ENCODE measurements at regions not wholly inside any gene's neighbourhood (a gene's known extent, or its start where the extent isn't known, plus 50 kb on each side); places are given as distances from the start of the nearest gene placed in this dataset.

GRCh38 chr19:30226464-30227011 lies 145.6 kb upstream of the ZNF536 start:
- Histone ChIP-seq H3K79me2 (ENCODE audit: insufficient read depth, low read length) (no peaks in the 10 kb centered on the region), H3K9me2 (ENCODE audit: insufficient read depth) (no peaks in the 10 kb centered on the region), H3K4me2 (ENCODE audit: low read length) (peak overlapping the region; percentile 87), H3K9ac (ENCODE audit: low read length) (no peak overlapping the region), H3K4me1 (ENCODE audit: control insufficient read depth in 1 of 2, insufficient read depth in 2 of 2, low read length in 2 of 2) (peaks cover 2 to 8% of the 10 kb centered on the region in 2 experiments; a peak in 2 of 4 replicates), H3K27ac (ENCODE audit: low read depth, low read length) (no peak overlapping the region), H3K36me3 (ENCODE audit: control insufficient read depth in 1 of 2, insufficient read depth in 2 of 2, low read length in 2 of 2) (no peaks in the 10 kb centered on the region), H3K9me3 (ENCODE audit: control insufficient read depth in 1 of 2, insufficient read depth in 1 of 2, low read depth in 1 of 2, low read length in 2 of 2) (no peaks in the 10 kb centered on the region), H3K27me3 (ENCODE audit: insufficient read depth, low read length) (peaks cover 10% of the 10 kb centered on the region; the same call in 1 of the 2 replicates), H4K20me1 (ENCODE audit: insufficient read depth) (no peaks in the 10 kb centered on the region), H2AFZ (ENCODE audit: low read depth, low read length, poor library complexity, severe bottlenecking) (no peak overlapping the region), H3K4me3 (replicated peaks in 1 of 2; ENCODE audit: low read depth in 1 of 2, low read length in 2 of 2) (no peak overlapping the region)
- DNase-seq (ENCODE audit: low read depth, low spot score): no peak
- POLR2A ChIA-PET: no interaction called here
- intact Hi-C loops (cut with micrococcal nuclease): loop anchor here (5.0 to 10.0 kb wide), 2 partner anchors 178 to 426 kb away; no protein-coding TSS in a partner anchor
- RAD21 ChIA-PET (ENCODE audit: low non-redundant PET in 1 of 2, low total read pairs in 2 of 2, uncharacterized antibody in 2 of 2, unreplicated experiment in 2 of 2): no interaction called here
- BruUV-seq (replicated peaks): no TSS peak
- TF ChIP-seq JUND (IDR thresholded peaks at IDR 0.05) (no peak), EZH2phosphoT487 (IDR thresholded peaks at IDR 0.05; ENCODE audit: borderline replicate concordance) (no peak), YY1 (IDR thresholded peaks at IDR 0.05; ENCODE audit: extremely low read depth, insufficient replicate concordance, low read depth, low read length) (no peak), POLR2AphosphoS5 (IDR thresholded peaks at IDR 0.05; ENCODE audit: low read depth, low read length) (no peak)
- TF ChIP-seq, protein P1, sequence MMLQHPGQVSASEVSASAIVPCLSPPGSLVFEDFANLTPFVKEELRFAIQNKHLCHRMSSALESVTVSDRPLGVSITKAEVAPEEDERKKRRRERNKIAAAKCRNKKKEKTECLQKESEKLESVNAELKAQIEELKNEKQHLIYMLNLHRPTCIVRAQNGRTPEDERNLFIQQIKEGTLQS (IDR thresholded peaks at IDR 0.05): no peak
- ATAC-seq: no peak
- CTCF ChIA-PET: no interaction called here

DNA sequence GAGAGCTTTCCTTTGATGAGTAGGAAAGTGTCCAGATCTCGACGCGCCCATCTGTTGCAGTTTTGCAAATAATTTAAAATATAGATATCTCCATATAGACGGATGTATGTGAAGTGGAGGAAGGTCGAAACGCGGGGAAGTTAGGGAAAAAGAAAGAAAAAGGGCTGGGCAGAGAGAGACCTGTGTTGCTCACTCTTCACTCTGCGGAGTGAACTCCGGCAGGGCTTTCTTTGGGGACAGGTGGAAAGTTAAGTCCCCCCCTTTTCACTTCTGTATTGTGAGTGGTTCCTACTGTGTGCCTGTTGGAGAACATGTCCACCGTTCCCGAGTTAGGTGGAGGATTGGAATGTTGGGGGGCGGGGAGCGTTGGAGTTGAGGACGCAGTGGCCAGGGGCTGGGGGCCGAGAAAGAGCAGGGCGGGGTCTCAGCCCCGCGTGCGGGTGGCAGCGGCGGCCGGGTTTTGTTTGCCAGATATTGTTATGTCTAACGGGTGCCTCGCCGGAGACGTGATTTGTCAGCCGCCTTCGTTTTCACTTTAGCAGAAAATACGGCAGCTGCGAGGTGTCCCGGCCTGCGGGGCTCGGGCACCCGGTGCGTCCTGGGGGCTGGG lies 145.1 kb upstream of the ZNF536 start:
- intact Hi-C loops (cut with micrococcal nuclease): loop anchor here (5.0 to 10.0 kb wide), 2 partner anchors 178 to 425 kb away; no protein-coding TSS in a partner anchor
- ChIA-PET CTCF (no interaction called here), POLR2A (no interaction called here), RAD21 (ENCODE audit: low non-redundant PET in 1 of 2, low total read pairs in 2 of 2, uncharacterized antibody in 2 of 2, unreplicated experiment in 2 of 2) (no interaction called here)
- Histone ChIP-seq H3K9ac (ENCODE audit: low read length) (peak overlapping the region; percentile 23; the same call in 1 of the 2 replicates), H3K27ac (ENCODE audit: low read depth, low read length) (no peak overlapping the region), H3K4me2 (ENCODE audit: low read length) (peak overlapping the region; percentile 87), H2AFZ (ENCODE audit: low read depth, low read length, poor library complexity, severe bottlenecking) (no peak overlapping the region), H3K79me2 (ENCODE audit: insufficient read depth, low read length) (no peaks in the 10 kb centered on the region), H4K20me1 (ENCODE audit: insufficient read depth) (no peaks in the 10 kb centered on the region), H3K4me1 (ENCODE audit: control insufficient read depth in 1 of 2, insufficient read depth in 2 of 2, low read length in 2 of 2) (peaks cover 2 to 8% of the 10 kb centered on the region in 2 experiments; a peak in 2 of 4 replicates), H3K36me3 (ENCODE audit: control insufficient read depth in 1 of 2, insufficient read depth in 2 of 2, low read length in 2 of 2) (no peaks in the 10 kb centered on the region), H3K27me3 (ENCODE audit: insufficient read depth, low read length) (peaks cover 13% of the 10 kb centered on the region; the same call in 1 of the 2 replicates), H3K9me2 (ENCODE audit: insufficient read depth) (no peaks in the 10 kb centered on the region), H3K9me3 (ENCODE audit: control insufficient read depth in 1 of 2, insufficient read depth in 1 of 2, low read depth in 1 of 2, low read length in 2 of 2) (no peaks in the 10 kb centered on the region), H3K4me3 (replicated peaks in 1 of 2; ENCODE audit: low read depth in 1 of 2, low read length in 2 of 2) (peak overlapping the region; percentile 42 to 59)
- DNase-seq (ENCODE audit: low read depth, low spot score) (no peak), ATAC-seq (peak; percentile 18)
- no TSS peak for BruUV-seq (replicated peaks)
- TF ChIP-seq YY1 (IDR thresholded peaks at IDR 0.05; ENCODE audit: extremely low read depth, insufficient replicate concordance, low read depth, low read length) (no peak), ELF1 (IDR thresholded peaks at IDR 0.05; ENCODE audit: borderline replicate concordance, low read depth) (no peak), CBX3 (IDR thresholded peaks at IDR 0.05; ENCODE audit: low read depth) (no peak), SRF (IDR thresholded peaks at IDR 0.05; ENCODE audit: low read depth) (no peak), ZNF274 (IDR thresholded peaks at IDR 0.05; ENCODE audit: low read depth, low read length) (no peak), ZBTB33 (IDR thresholded peaks at IDR 0.05; ENCODE audit: extremely low read depth, insufficient replicate concordance, low read length) (no peak), CTCF (IDR thresholded peaks at IDR 0.05 in 2 of 3, conservative IDR thresholded peaks at IDR 0.05 in 1 of 3; ENCODE audit: borderline replicate concordance in 1 of 3, insufficient read depth in 1 of 3, low read depth in 2 of 3, low read length in 2 of 3) (no peak), MAX (IDR thresholded peaks at IDR 0.05) (no peak), EZH2phosphoT487 (IDR thresholded peaks at IDR 0.05; ENCODE audit: borderline replicate concordance) (no peak), EZH2 (IDR thresholded peaks at IDR 0.05) (no peak), POLR2A (IDR thresholded peaks at IDR 0.05; ENCODE audit: borderline replicate concordance, extremely low read depth, insufficient read depth, insufficient read length) (no peak)
- TF ChIP-seq, protein P1 (IDR thresholded peaks at IDR 0.05): no peak
